ENCODE measurements at regions not wholly inside any gene's neighbourhood (a gene's known extent, or its start where the extent isn't known, plus 50 kb on each side); places are given as distances from the start of the nearest gene placed in this dataset.

DNA sequence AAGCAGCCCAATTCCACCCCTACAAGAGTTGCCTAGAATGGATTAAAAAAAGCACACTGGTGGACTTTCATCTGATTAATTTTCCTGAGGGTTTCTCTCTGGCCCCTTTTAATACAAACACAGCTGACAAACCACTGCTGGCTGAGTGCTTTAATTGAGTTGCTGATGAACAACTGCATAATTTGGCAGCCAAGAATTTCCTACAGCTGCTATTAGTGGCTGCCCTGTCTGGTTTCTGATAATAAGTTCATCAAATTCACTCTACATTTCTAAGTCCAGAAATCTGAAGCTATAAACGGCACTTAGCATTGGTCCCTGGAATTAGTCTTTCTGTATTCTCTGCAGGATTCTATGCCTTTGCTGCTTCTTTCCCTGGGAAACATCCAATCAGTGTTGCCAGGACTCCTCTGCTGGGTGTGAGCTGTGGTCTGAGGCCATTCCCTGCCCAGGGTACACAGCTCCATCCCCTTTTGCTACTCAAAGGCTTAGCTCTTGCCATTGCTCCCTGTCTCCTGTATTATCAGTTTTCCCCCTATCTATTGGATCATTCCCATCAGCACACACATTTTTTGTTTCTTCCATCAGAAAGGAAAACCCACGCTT lies 110.6 kb downstream of the LSM5 start (continued):
- TF ChIP-seq, protein P1, sequence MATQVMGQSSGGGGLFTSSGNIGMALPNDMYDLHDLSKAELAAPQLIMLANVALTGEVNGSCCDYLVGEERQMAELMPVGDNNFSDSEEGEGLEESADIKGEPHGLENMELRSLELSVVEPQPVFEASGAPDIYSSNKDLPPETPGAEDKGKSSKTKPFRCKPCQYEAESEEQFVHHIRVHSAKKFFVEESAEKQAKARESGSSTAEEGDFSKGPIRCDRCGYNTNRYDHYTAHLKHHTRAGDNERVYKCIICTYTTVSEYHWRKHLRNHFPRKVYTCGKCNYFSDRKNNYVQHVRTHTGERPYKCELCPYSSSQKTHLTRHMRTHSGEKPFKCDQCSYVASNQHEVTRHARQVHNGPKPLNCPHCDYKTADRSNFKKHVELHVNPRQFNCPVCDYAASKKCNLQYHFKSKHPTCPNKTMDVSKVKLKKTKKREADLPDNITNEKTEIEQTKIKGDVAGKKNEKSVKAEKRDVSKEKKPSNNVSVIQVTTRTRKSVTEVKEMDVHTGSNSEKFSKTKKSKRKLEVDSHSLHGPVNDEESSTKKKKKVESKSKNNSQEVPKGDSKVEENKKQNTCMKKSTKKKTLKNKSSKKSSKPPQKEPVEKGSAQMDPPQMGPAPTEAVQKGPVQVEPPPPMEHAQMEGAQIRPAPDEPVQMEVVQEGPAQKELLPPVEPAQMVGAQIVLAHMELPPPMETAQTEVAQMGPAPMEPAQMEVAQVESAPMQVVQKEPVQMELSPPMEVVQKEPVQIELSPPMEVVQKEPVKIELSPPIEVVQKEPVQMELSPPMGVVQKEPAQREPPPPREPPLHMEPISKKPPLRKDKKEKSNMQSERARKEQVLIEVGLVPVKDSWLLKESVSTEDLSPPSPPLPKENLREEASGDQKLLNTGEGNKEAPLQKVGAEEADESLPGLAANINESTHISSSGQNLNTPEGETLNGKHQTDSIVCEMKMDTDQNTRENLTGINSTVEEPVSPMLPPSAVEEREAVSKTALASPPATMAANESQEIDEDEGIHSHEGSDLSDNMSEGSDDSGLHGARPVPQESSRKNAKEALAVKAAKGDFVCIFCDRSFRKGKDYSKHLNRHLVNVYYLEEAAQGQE (IDR thresholded peaks at IDR 0.05; ENCODE audit: low read depth), result no peak
- TF ChIP-seq, protein P2, sequence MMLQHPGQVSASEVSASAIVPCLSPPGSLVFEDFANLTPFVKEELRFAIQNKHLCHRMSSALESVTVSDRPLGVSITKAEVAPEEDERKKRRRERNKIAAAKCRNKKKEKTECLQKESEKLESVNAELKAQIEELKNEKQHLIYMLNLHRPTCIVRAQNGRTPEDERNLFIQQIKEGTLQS (IDR thresholded peaks at IDR 0.05), result no peak
- TF ChIP-seq, protein P3, sequence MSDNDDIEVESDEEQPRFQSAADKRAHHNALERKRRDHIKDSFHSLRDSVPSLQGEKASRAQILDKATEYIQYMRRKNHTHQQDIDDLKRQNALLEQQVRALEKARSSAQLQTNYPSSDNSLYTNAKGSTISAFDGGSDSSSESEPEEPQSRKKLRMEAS (IDR thresholded peaks at IDR 0.05), result no peak
- TF ChIP-seq, protein P4, sequence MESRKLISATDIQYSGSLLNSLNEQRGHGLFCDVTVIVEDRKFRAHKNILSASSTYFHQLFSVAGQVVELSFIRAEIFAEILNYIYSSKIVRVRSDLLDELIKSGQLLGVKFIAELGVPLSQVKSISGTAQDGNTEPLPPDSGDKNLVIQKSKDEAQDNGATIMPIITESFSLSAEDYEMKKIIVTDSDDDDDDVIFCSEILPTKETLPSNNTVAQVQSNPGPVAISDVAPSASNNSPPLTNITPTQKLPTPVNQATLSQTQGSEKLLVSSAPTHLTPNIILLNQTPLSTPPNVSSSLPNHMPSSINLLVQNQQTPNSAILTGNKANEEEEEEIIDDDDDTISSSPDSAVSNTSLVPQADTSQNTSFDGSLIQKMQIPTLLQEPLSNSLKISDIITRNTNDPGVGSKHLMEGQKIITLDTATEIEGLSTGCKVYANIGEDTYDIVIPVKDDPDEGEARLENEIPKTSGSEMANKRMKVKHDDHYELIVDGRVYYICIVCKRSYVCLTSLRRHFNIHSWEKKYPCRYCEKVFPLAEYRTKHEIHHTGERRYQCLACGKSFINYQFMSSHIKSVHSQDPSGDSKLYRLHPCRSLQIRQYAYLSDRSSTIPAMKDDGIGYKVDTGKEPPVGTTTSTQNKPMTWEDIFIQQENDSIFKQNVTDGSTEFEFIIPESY (IDR thresholded peaks at IDR 0.05; ENCODE audit: extremely low read depth, insufficient replicate concordance, low read length), result no peak
- TF ChIP-seq ELF1 (IDR thresholded peaks at IDR 0.05; ENCODE audit: borderline replicate concordance, low read depth) (no peak), EGR1 (IDR thresholded peaks at IDR 0.05; ENCODE audit: low read depth) (no peak), ZFX (IDR thresholded peaks at IDR 0.05) (no peak)

DNA sequence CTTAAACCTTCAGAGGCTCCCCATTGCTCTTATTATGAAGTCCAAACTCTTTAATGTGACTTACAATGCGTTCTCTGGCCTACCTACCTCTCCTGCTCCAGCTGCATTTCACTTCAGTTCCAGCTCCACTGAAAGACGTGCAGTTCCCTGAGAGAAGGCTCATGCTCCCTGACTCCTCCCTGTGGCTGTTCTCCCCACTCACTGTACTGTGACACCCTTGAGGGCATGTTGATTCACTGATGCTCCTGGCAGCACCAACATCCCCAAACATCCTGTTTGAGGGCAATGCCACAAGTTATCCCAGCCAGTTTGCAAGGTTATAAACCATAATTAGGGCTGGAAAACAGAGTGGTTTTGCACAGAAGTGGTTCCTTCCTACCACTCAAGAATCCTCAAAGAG lies 111.2 kb downstream of the LSM5 start:
- Histone ChIP-seq H3K4me3 (replicated peaks in 1 of 2; ENCODE audit: low read depth in 1 of 2, low read length in 2 of 2) (no peak overlapping the region), H3K79me2 (ENCODE audit: insufficient read depth, low read length) (no peaks in the 10 kb centered on the region), H3K27ac (ENCODE audit: low read depth, low read length) (no peak overlapping the region), H3K36me3 (ENCODE audit: control insufficient read depth in 1 of 2, insufficient read depth in 2 of 2, low read length in 2 of 2) (no peaks in the 10 kb centered on the region), H3K9me2 (ENCODE audit: insufficient read depth) (no peaks in the 10 kb centered on the region), H3K9me3 (ENCODE audit: control insufficient read depth in 1 of 2, insufficient read depth in 1 of 2, low read depth in 1 of 2, low read length in 2 of 2) (no peaks in the 10 kb centered on the region), H2AFZ (ENCODE audit: low read depth, low read length, poor library complexity, severe bottlenecking) (no peak overlapping the region), H3K27me3 (ENCODE audit: insufficient read depth, low read length) (peaks cover 34% of the 10 kb centered on the region), H3K4me2 (ENCODE audit: low read length) (no peak overlapping the region), H3K9ac (ENCODE audit: low read length) (no peak overlapping the region), H4K20me1 (ENCODE audit: insufficient read depth) (no peaks in the 10 kb centered on the region), H3K4me1 (ENCODE audit: control insufficient read depth in 1 of 2, insufficient read depth in 2 of 2, low read length in 2 of 2) (no peaks in the 10 kb centered on the region)
- ChIA-PET CTCF (no interaction called here), POLR2A (no interaction called here), RAD21 (ENCODE audit: low non-redundant PET in 1 of 2, low total read pairs in 2 of 2, uncharacterized antibody in 2 of 2, unreplicated experiment in 2 of 2) (no interaction called here)
- no peak for TF ChIP-seq SIN3A (IDR thresholded peaks at IDR 0.05; ENCODE audit: low read depth)
- no peak for TF ChIP-seq EGR1 (IDR thresholded peaks at IDR 0.05; ENCODE audit: low read depth)
- TF ChIP-seq, protein P4 (IDR thresholded peaks at IDR 0.05; ENCODE audit: extremely low read depth, insufficient replicate concordance, low read length), result no peak
- TF ChIP-seq YY1 (IDR thresholded peaks at IDR 0.05; ENCODE audit: extremely low read depth, insufficient replicate concordance, low read depth, low read length), result no peak
- no peak for TF ChIP-seq FOSL1 (IDR thresholded peaks at IDR 0.05; ENCODE audit: low read depth)
- ATAC-seq (no peak), DNase-seq (ENCODE audit: low read depth, low spot score) (no peak)
- BruUV-seq (replicated peaks), result no TSS peak
- intact Hi-C loops (cut with micrococcal nuclease), result no loop called here

All from HCT116 (cell line).